GM18508 (cell line): ENCODE measurements at regions not wholly inside any gene's neighbourhood (a gene's known extent, or its start where the extent isn't known, plus 50 kb on each side); places are given as distances from the start of the nearest gene placed in this dataset.

Source experiments
- ATAC-seq: cut with Tn5 transposase; IDR thresholded peaks from one replicate; pipeline ENCODE4 v1.9.1; 2021; ENCODE audit warnings: moderate number of reproducible peaks; ENCODE audit not compliant: insufficient read depth, unreplicated experiment

- ATAC-seq = no peak
Measured at GRCh38 chr2:157938556-157938955, 62.4 kb upstream of the ACVR1 start.

DNA sequence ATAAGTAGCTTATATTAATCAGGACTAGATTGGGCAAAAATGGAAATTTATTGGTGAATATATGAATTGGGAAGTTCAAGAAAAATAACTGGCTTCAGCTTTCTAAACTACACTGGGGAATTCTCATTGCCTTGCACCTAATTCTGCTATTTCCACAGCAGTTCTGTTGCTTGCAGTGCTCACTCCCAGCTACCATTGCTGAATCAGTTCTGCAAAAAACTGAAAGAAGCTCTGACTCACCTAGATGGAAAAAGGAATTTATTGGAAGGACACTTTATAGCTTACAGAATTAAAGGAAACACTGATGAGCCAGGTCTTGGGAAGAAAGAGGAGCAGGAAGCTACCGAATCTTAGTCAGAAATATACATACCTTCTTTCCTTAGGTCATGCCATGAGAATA, 60.3 kb upstream of the ACVR1 start:
- no peak for ATAC-seq

- no peak for ATAC-seq
Measured at GRCh38 chr2:157935378-157935906, 59.3 kb upstream of the ACVR1 start.

DNA sequence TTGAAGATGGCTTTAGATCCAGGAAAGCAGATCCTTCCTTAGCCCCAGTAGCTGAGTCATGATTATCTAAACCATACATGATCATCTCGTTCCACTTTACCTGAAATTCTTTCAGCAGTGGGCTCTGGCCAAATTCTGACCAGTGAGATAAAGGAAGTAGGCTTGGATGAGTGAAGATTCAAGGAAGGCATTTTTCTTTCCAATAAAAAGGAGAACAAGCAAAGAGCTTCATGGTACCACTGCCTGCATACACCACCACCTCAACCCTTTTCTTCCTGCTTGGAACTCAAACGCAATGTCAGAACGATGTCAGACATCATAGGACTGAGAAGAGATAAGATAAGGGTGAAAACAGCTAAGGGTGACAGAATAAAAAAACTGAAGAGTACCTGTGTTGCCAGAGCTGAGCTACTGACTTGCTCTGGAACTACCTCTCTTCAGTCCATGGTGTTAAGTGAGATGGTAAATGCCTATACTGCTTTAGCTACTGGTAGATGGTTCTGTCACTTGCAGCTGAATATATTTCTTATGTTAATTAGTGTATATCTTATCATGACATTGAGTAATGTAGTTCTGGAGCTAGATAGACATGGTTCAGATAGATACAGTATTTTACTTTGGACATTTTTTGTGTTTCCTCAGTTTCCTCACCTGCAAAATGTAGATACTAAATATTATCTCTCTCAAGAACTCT, 58.7 kb upstream of the ACVR1 start:
- ATAC-seq = no peak

DNA sequence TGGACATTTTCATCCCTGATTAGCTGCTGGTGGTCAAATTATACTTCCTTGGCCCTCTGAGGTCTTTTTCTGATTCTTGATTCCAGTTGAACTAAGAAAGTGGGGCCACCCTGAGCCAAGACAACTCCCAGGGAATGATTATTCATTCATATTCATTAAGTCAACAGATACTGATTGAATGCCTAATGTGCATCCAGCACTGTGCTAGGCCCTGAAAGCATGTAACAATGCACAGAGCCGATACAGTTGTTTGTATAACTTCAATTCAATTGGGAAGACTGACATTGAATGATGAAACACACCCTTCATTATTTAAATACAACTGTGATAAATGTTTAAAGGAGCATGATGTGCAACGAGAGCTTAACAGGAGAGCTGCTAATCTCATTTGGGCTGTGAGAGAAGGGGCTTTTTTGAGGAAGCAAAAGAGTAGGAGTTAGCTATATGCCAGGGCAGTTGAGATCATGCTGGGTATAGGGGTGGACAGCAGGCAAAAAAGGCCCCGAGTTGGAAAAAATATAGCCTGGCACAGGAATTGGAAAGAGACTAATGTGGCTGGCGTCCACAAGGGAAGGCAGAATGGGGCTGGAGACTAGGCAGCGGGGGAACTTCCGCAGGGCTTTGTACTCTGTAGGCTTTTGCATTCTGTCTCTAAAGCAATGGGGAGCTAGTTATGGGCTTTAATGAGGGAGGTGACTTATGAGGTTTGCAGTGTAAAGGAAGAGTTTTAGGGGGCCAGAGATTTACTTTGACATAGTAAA, 57.2 kb upstream of the ACVR1 start:
- no peak for ATAC-seq

GRCh38 chr2:157932480-157933159, 56.5 kb upstream of the ACVR1 start:
- no peak for ATAC-seq

DNA sequence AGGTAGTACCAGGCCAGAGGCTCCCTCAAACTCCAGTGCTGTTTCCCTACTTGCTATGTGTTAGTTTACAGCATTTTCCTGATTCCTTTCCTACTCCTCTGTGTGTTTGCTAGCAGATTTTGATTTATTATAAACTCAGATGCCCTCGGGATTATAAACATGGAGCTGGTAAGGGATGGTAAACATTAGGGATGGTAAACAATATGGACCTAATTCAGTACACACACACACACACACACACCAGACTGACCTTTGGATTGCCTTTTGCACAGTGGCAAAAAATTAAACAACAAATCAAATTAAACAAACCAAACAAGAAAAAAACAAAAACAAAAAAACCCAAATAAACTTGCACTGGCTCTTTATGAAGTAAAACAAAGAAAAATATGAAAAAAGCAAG, 55.4 kb upstream of the ACVR1 start:
- no peak for ATAC-seq

DNA sequence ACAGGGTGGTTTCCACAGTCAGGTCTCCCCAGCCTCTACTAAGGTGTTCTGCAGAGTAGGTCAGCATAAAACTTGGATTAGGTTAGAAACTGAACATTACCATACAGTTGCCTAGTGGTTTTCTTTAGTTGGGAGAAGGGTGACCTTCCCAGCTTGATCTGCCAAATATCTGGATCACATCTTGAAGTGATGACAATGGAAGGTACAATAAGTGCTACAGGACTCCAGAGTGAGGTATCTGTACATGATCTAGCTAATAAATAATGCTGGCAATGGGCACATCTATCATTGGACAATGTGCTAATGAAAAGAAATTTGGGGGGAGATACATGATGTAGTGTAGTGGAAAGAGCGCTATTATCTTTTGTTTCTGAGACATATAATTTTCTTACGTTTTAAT, 54.6 kb upstream of the ACVR1 start:
- ATAC-seq = no peak

GRCh38 chr2:157929871-157930667, 53.9 kb upstream of the ACVR1 start:
- ATAC-seq = no peak

- ATAC-seq = no peak
Measured at GRCh38 chr2:157928372-157928771, 52.2 kb upstream of the ACVR1 start.

- ATAC-seq = no peak
Measured at GRCh38 chr2:157927155-157927554, 51.0 kb upstream of the ACVR1 start.
